ENCODE measurements at regions not wholly inside any gene's neighbourhood (a gene's known extent, or its start where the extent isn't known, plus 50 kb on each side); places are given as distances from the start of the nearest gene placed in this dataset.

DNA sequence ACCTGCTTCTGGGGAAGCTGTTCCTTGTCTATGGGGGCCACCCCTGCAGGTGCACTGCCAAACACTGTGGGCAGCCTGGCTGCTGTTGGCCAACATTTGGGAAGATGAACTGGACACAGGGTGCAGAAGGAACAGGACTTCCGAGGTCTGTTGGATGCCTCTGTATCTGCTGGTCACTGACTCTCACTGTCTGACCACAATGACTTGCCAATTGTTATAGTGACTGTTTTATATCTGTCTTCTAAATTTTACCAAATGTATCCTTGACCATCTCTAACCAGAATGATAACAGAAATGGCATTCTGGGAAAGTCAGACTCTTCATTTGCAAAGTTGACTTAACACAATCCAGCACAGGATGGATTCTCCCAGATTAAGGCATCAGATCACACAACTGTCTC lies 214.0 kb upstream of the PRSS58 start:
- Histone ChIP-seq H3K4me3 (replicated peaks in 1 of 3; ENCODE audit: insufficient read depth in 1 of 3, low read depth in 2 of 3, low read length in 3 of 3) (no peak overlapping the region), H3K79me2 (ENCODE audit: insufficient read depth, low read length) (no peaks in the 10 kb centered on the region), H3K4me1 (ENCODE audit: insufficient read depth, low read length) (no peaks in the 10 kb centered on the region), H3K36me3 (replicated peaks in 1 of 2; ENCODE audit: control insufficient read depth in 1 of 2, insufficient read depth in 2 of 2, low read length in 2 of 2) (no peaks in the 10 kb centered on the region), H3K27ac (ENCODE audit: extremely low read length, insufficient read depth, low read length) (no peak overlapping the region), H4K20me1 (ENCODE audit: insufficient read depth, low read length) (no peaks in the 10 kb centered on the region), H3K27me3 (ENCODE audit: control insufficient read depth in 1 of 2, insufficient read depth in 2 of 2, low read length in 2 of 2) (peaks cover 0 to 5% of the 10 kb centered on the region in 2 experiments; a peak in 1 of 5 replicates), H2AFZ (ENCODE audit: low read length) (no peak overlapping the region), H3K4me2 (ENCODE audit: low read depth, low read length) (no peak overlapping the region), H3K9ac (ENCODE audit: insufficient read depth, low read depth, low read length) (no peak overlapping the region), H3K9me3 (ENCODE audit: low read length) (no peaks in the 10 kb centered on the region)
- FAIRE-seq (no peak), ATAC-seq (no peak), DNase-seq (ENCODE audit: low spot score) (no peak)
- WGBS (ENCODE audit: low lambda C conversion rate) = 0% methylated on average over 1 of the region's 1 CpG
- CTCF ChIA-PET (ENCODE audit: low intra/inter-chr PET ratio, low total read pairs) = no interaction called here
- in situ Hi-C loops (cut with HindIII; ENCODE audit: extremely low pct_ligation_motif_present, low pct_unique_long_range_greater_than_20kb) = no loop called here
- POLR2A ChIA-PET = no interaction called here
- no peak for TF ChIP-seq SETDB1 (CRISPR knock-in tag; IDR thresholded peaks at IDR 0.05; ENCODE audit: borderline replicate concordance)
- no peak for TF ChIP-seq ZSCAN31 (CRISPR knock-in tag; IDR thresholded peaks at IDR 0.05; ENCODE audit: low read depth)
- no peak for TF ChIP-seq SKI (IDR thresholded peaks at IDR 0.05; ENCODE audit: partially characterized antibody)
- TF ChIP-seq, protein P1, sequence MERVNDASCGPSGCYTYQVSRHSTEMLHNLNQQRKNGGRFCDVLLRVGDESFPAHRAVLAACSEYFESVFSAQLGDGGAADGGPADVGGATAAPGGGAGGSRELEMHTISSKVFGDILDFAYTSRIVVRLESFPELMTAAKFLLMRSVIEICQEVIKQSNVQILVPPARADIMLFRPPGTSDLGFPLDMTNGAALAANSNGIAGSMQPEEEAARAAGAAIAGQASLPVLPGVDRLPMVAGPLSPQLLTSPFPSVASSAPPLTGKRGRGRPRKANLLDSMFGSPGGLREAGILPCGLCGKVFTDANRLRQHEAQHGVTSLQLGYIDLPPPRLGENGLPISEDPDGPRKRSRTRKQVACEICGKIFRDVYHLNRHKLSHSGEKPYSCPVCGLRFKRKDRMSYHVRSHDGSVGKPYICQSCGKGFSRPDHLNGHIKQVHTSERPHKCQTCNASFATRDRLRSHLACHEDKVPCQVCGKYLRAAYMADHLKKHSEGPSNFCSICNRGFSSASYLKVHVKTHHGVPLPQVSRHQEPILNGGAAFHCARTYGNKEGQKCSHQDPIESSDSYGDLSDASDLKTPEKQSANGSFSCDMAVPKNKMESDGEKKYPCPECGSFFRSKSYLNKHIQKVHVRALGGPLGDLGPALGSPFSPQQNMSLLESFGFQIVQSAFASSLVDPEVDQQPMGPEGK (CRISPR knock-in tag; IDR thresholded peaks at IDR 0.05) = no peak
- no peak for TF ChIP-seq PHF8 (CRISPR knock-in tag; IDR thresholded peaks at IDR 0.05)
- no peak for TF ChIP-seq HNRNPUL1 (IDR thresholded peaks at IDR 0.05; ENCODE audit: low read depth, low read length)
- no peak for TF ChIP-seq ZNF275 (CRISPR knock-in tag; IDR thresholded peaks at IDR 0.05; ENCODE audit: borderline replicate concordance)
- TF ChIP-seq CREB1 (IDR thresholded peaks at IDR 0.05) = no peak
- TF ChIP-seq CREB1 (CRISPR knock-in tag; IDR thresholded peaks at IDR 0.05) = no peak
- TF ChIP-seq TBX3 (IDR thresholded peaks at IDR 0.05; ENCODE audit: borderline replicate concordance) = no peak
- TF ChIP-seq, protein P2, sequence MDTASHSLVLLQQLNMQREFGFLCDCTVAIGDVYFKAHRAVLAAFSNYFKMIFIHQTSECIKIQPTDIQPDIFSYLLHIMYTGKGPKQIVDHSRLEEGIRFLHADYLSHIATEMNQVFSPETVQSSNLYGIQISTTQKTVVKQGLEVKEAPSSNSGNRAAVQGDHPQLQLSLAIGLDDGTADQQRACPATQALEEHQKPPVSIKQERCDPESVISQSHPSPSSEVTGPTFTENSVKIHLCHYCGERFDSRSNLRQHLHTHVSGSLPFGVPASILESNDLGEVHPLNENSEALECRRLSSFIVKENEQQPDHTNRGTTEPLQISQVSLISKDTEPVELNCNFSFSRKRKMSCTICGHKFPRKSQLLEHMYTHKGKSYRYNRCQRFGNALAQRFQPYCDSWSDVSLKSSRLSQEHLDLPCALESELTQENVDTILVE (CRISPR knock-in tag; IDR thresholded peaks at IDR 0.05) = no peak
- no peak for TF ChIP-seq SMARCC2 (IDR thresholded peaks at IDR 0.05)
- no peak for TF ChIP-seq MAFG (CRISPR knock-in tag; IDR thresholded peaks at IDR 0.05)
- no peak for TF ChIP-seq POLR2G (IDR thresholded peaks at IDR 0.05; ENCODE audit: low read depth, low read length)
- TF ChIP-seq, protein P3, sequence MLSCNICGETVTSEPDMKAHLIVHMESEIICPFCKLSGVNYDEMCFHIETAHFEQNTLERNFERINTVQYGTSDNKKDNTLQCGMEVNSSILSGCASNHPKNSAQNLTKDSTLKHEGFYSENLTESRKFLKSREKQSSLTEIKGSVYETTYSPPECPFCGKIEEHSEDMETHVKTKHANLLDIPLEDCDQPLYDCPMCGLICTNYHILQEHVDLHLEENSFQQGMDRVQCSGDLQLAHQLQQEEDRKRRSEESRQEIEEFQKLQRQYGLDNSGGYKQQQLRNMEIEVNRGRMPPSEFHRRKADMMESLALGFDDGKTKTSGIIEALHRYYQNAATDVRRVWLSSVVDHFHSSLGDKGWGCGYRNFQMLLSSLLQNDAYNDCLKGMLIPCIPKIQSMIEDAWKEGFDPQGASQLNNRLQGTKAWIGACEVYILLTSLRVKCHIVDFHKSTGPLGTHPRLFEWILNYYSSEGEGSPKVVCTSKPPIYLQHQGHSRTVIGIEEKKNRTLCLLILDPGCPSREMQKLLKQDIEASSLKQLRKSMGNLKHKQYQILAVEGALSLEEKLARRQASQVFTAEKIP (CRISPR knock-in tag; IDR thresholded peaks at IDR 0.05; ENCODE audit: borderline replicate concordance) = no peak
- TF ChIP-seq CENPX (CRISPR knock-in tag; IDR thresholded peaks at IDR 0.05) = no peak
- TF ChIP-seq ZNF205 (CRISPR knock-in tag; IDR thresholded peaks at IDR 0.05) = no peak
- TF ChIP-seq ZNF562 (CRISPR knock-in tag; IDR thresholded peaks at IDR 0.05; ENCODE audit: borderline replicate concordance) = no peak
- no peak for TF ChIP-seq KLF11 (CRISPR knock-in tag; IDR thresholded peaks at IDR 0.05)
- no peak for TF ChIP-seq TAF15 (IDR thresholded peaks at IDR 0.05; ENCODE audit: low read depth, low read length, poor library complexity, severe bottlenecking)
- TF ChIP-seq PHF5A (CRISPR knock-in tag; IDR thresholded peaks at IDR 0.05; ENCODE audit: low read depth, unreplicated experiment) = no peak
- intact Hi-C loops (cut with micrococcal nuclease; ENCODE audit: unreplicated experiment) = no loop called here
- BruUV-seq (replicated peaks) = no TSS peak
